Mucosa of descending colon (tissue), 3 donors: ENCODE measurements at regions not wholly inside any gene's neighbourhood (a gene's known extent, or its start where the extent isn't known, plus 50 kb on each side); places are given as distances from the start of the nearest gene placed in this dataset.
"Not testable (repeated sequence)": the region's sequence is repeated elsewhere in the genome, so short reads cannot be mapped to it uniquely, and the experiment has no call there.

ENCODE experiments used
- ATAC-seq: fragments of 200-7000 bp; cut with Tn5 transposase; one replicate; pipeline ENCODE4 v1.9.1; 2020; ENCODE audit warnings: mild to moderate bottlenecking, moderate library complexity
- DNase-seq, 3 donors: peaks; one replicate each; pipeline ENCODE4 v3.0.0-alpha.2; 2020
- H3K36me3 ChIP-seq: fragments of 200-600 bp; one replicate; pipeline ENCODE4 v1.8.0; 2021; ENCODE audit warnings: low read depth, mild to moderate bottlenecking
- H3K4me1 ChIP-seq: fragments of 200-600 bp; one replicate; pipeline ENCODE4 v1.8.0; 2021; ENCODE audit warnings: low read depth, mild to moderate bottlenecking
- H3K4me3 ChIP-seq: fragments of 200-600 bp; one replicate; pipeline ENCODE4 v1.8.0; 2021; ENCODE audit warnings: mild to moderate bottlenecking
- H3K9me3 ChIP-seq: fragments of 200-600 bp; one replicate; pipeline ENCODE4 v1.8.0; 2021; ENCODE audit warnings: mild to moderate bottlenecking
- CTCF ChIP-seq: fragments of 200-600 bp; IDR thresholded peaks from one replicate; pipeline ENCODE4 v1.8.0; 2022; ENCODE audit warnings: antibody characterized with exemption, mild to moderate bottlenecking
- intact Hi-C, 2 donors: fragments of 100-400 bp; cut with DNase I in 1 of 2; cut with micrococcal nuclease in 1 of 2; formaldehyde crosslinking; loops; one replicate each; pipeline versions ENCODE4 v1.11.0 to v1.11.1; 2022; cut with DNase I, micrococcal nuclease
- donor health status: DM: no; HTN: no; CAD: no; lungs with moderate emphysema.
- donor health status: DM: no; HTN: no; CAD: no.
- donor health status: DM: no; HTN: yes; CAD: no.

GRCh38 chr16:13332713-13333255 lies 431.4 kb downstream of the SHISA9 start:
- Histone ChIP-seq H3K36me3 (no peaks in the 10 kb centered on the region), H3K4me3 (no peak overlapping the region), H3K4me1 (no peaks in the 10 kb centered on the region), H3K9me3 (no peaks in the 10 kb centered on the region)
- TF ChIP-seq CTCF: no peak
- ATAC-seq (no peak), DNase-seq (no peak)
- intact Hi-C loops: no loop called here

GRCh38 chr16:13333336-13333735 lies 431.9 kb downstream of the SHISA9 start:
- ATAC-seq (no peak), DNase-seq (no peak)
- TF ChIP-seq CTCF: no peak
- intact Hi-C loops: no loop called here
- H3K4me1 ChIP-seq: no peaks in the 10 kb centered on the region
- H3K9me3 ChIP-seq: no peaks in the 10 kb centered on the region
- H3K36me3 ChIP-seq: no peaks in the 10 kb centered on the region
- no peak overlapping the region for H3K4me3 ChIP-seq

- Histone ChIP-seq H3K36me3 (no peaks in the 10 kb centered on the region), H3K4me3 (no peak overlapping the region), H3K4me1 (no peaks in the 10 kb centered on the region), H3K9me3 (peaks cover 4% of the 10 kb centered on the region)
- no peak for DNase-seq
- no peak for ATAC-seq
- no peak for TF ChIP-seq CTCF
- intact Hi-C loops: no loop called here
Observed at GRCh38 chr16:13335879-13336278, 434.5 kb downstream of the SHISA9 start.

- TF ChIP-seq CTCF: no peak
- DNase-seq (no peak), ATAC-seq (no peak)
- H3K36me3 ChIP-seq: no peaks in the 10 kb centered on the region
- no peaks in the 10 kb centered on the region for H3K4me1 ChIP-seq
- H3K9me3 ChIP-seq: peaks cover 4% of the 10 kb centered on the region
- no peak overlapping the region for H3K4me3 ChIP-seq
- intact Hi-C loops: no loop called here
Observed at GRCh38 chr16:13336335-13336734, 434.9 kb downstream of the SHISA9 start.

- H3K4me3 ChIP-seq, H3K36me3 ChIP-seq, H3K9me3 ChIP-seq, intact Hi-C loops, ATAC-seq, H3K4me1 ChIP-seq, DNase-seq: not testable (repeated sequence)
Observed at GRCh38 chr16:13336907-13337881, 435.8 kb downstream of the SHISA9 start.

- intact Hi-C loops: no loop called here
- no peak for TF ChIP-seq CTCF
- Histone ChIP-seq H3K36me3 (no peaks in the 10 kb centered on the region), H3K4me3 (no peak overlapping the region), H3K9me3 (peaks cover 4% of the 10 kb centered on the region), H3K4me1 (no peaks in the 10 kb centered on the region)
- no peak for ATAC-seq
- no peak for DNase-seq
Observed at GRCh38 chr16:13338044-13338443, 436.6 kb downstream of the SHISA9 start.
